Kidney (tissue), 13 donors: ENCODE measurements at regions not wholly inside any gene's neighbourhood (a gene's known extent, or its start where the extent isn't known, plus 50 kb on each side); places are given as distances from the start of the nearest gene placed in this dataset.
A peak's percentile ranks its signal among the peaks of the same experiment; 100 is the strongest.

Source experiments
- DNase-seq, 5 donors: peaks; one replicate each; pipeline ENCODE4 v3.0.0-alpha.2; 2013 to 2020
- FAIRE-seq: peaks from 2 replicates; lab custom pipeline; 2012; peaks lifted over from hg19 to GRCh38; lab: Jason Lieb, UNC
- H3K27ac ChIP-seq, 2 donors: one replicate each; pipeline ENCODE4 v1.7.0; 2013; ENCODE audit warnings: low read depth in 2 of 2, low read length in 2 of 2, inconsistent platforms in 1 of 2
- H3K27me3 ChIP-seq: one replicate; pipeline ENCODE4 v1.7.1; 2013; ENCODE audit warnings: low read length, inconsistent platforms; ENCODE audit not compliant: control insufficient read depth, insufficient read depth
- H3K36me3 ChIP-seq, 3 donors: one replicate each; pipeline versions ENCODE4 v1.7.0 to v1.7.1; 2013; ENCODE audit warnings: low read length in 3 of 3, control low read depth in 1 of 3, inconsistent platforms in 1 of 3; ENCODE audit not compliant: insufficient read depth in 3 of 3, control insufficient read depth in 2 of 3
- H3K4me1 ChIP-seq, 3 donors: one replicate each; pipeline versions ENCODE4 v1.7.0 to v1.7.1; 2013; ENCODE audit warnings: low read length in 3 of 3, inconsistent platforms in 1 of 3, low read depth in 1 of 3; ENCODE audit not compliant: control insufficient read depth in 2 of 3, insufficient read depth in 2 of 3
- H3K4me3 ChIP-seq, 3 donors: one replicate each; pipeline versions ENCODE4 v1.7.0 to v1.8.1; 2013; ENCODE audit warnings: low read length in 3 of 3, control low read depth in 1 of 3, inconsistent platforms in 1 of 3
- H3K9ac ChIP-seq, 3 donors: one replicate each; pipeline versions ENCODE4 v1.7.0 to v1.7.1; 2013; ENCODE audit warnings: low read length in 3 of 3, control low read depth in 1 of 3, inconsistent platforms in 1 of 3
- H3K9me3 ChIP-seq, 3 donors: one replicate each; pipeline versions ENCODE4 v1.7.0 to v1.7.1; 2013; ENCODE audit warnings: low read length in 3 of 3, control low read depth in 1 of 3, inconsistent platforms in 1 of 3; ENCODE audit not compliant: control insufficient read depth in 2 of 3, insufficient read depth in 1 of 3
- intact Hi-C: fragments of 100-400 bp; cut with DNase I; formaldehyde crosslinking; loops from one replicate; pipeline ENCODE4 v1.11.1; 2022
- TF ChIP-seq, protein P1 (sequence below): IDR thresholded peaks from 3 replicates; pipeline ENCODE4 v1.5.1; 2012; ENCODE audit warnings: mild to moderate bottlenecking, moderate library complexity, borderline replicate concordance; ENCODE audit not compliant: insufficient read depth; ENCODE audit errors: extremely low read depth
- donor health status: control.
- donor health status: control.
- donor health status: control.
- donor health status: control.
- donor health status: control.
- donor health status: DM: yes; HTN: yes; CAD: no.
- donor health status: Normal renal cell carcinoma (clear cell type).

GRCh38 chr22:48353116-48353947, 1474.3 kb downstream of the BRD1 start:
- H3K4me3 ChIP-seq: no peak overlapping the region
- no peak overlapping the region for H3K9ac ChIP-seq
- TF ChIP-seq, protein P1, sequence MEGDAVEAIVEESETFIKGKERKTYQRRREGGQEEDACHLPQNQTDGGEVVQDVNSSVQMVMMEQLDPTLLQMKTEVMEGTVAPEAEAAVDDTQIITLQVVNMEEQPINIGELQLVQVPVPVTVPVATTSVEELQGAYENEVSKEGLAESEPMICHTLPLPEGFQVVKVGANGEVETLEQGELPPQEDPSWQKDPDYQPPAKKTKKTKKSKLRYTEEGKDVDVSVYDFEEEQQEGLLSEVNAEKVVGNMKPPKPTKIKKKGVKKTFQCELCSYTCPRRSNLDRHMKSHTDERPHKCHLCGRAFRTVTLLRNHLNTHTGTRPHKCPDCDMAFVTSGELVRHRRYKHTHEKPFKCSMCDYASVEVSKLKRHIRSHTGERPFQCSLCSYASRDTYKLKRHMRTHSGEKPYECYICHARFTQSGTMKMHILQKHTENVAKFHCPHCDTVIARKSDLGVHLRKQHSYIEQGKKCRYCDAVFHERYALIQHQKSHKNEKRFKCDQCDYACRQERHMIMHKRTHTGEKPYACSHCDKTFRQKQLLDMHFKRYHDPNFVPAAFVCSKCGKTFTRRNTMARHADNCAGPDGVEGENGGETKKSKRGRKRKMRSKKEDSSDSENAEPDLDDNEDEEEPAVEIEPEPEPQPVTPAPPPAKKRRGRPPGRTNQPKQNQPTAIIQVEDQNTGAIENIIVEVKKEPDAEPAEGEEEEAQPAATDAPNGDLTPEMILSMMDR: no peak
- H3K27me3 ChIP-seq: no peaks in the 10 kb centered on the region
- no peak overlapping the region for H3K27ac ChIP-seq
- DNase-seq: peak in 1 of 5 donors; percentile 49
- H3K9me3 ChIP-seq: peaks cover 0 to 4% (median 0%) of the 10 kb centered on the region in 3 donors
- intact Hi-C loops: no loop called here
- no peaks in the 10 kb centered on the region for H3K4me1 ChIP-seq
- H3K36me3 ChIP-seq: peaks cover 0 to 2% (median 0%) of the 10 kb centered on the region in 3 donors
- FAIRE-seq: no peak

DNA sequence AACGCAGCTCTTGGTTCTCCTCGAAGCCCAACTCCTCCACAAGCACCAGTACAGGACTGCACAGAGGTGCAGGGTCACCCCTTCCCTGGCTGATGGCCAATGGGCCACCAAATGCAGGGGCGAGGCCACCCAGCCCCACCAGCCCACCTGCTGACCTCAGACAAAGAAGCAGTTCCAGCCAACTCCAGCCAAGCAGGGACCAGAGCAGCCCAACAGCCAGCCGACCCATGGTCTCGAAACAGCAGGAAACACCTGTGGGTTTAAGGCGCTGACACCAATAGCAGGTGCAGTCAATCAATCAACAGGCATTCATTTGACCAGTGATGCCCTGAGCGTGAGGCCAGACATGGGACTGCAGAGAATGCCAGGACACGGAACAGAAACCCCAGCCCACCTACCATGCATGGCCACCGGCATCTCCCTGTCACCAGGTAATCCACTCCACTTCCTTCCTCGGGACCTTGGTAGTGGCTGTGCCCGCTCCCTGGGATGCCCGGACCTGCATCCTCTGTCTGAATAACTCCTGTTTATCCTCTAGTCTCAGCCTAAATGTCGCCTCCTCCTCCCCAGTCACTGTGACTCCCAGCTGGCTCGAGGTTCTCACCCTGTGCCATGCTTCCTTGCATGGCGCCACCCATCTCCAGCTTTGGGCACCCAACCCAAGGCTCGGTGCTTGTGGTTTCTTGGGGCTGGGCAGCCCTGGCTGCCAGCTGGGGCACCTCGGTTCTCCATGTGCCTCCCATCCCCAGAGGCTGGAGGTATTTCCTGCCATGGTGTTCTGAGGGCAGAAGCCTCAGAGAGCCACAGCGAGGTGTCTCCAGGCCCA, 1475.4 kb downstream of the BRD1 start:
- FAIRE-seq (no peak), DNase-seq (peak in 1 of 5 donors; percentile 51)
- H3K9ac ChIP-seq: no peak overlapping the region
- peaks cover 0 to 2% (median 0%) of the 10 kb centered on the region in 3 donors for H3K36me3 ChIP-seq
- H3K27ac ChIP-seq: no peak overlapping the region
- intact Hi-C loops: no loop called here
- H3K27me3 ChIP-seq: no peaks in the 10 kb centered on the region
- H3K4me1 ChIP-seq: no peaks in the 10 kb centered on the region
- TF ChIP-seq, protein P1: no peak
- H3K9me3 ChIP-seq: peaks cover 0 to 4% (median 0%) of the 10 kb centered on the region in 3 donors
- no peak overlapping the region for H3K4me3 ChIP-seq

DNA sequence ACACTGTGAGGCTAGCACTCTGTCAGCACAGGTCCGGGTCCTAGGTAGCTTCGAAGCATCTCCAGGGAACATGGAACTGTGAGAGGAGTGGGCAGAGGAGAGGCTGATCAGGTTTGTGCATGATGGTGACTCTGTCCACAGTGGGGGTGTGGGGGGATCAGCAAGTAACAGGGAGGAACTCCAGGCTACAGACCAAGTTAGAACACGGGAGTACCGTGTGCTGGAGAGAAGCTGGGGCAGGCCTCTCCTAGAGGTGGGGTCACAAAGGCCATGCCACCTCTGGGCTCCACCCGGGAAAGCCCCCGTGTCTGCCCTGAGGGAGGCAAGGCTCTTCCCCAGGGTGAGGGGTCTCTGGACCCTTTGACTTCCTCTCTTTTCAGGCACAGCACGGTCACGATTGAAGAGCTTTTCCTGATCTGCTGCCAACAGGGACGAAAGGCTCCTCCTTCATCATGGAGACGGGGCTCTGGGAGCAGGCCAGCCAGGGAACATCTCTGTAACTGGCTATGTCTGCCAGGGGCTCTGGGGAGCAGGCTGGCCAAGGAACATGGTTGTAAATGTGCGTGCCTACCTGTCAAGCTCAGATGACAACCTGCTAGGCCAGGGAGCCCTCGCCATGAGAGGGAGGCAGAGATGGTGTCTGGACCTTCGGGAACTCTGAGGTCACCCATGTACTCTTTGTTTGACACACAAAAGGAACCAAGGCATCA, 1476.1 kb downstream of the BRD1 start:
- Histone ChIP-seq H3K9ac (no peak overlapping the region), H3K27me3 (no peaks in the 10 kb centered on the region), H3K9me3 (peaks cover 0 to 4% (median 0%) of the 10 kb centered on the region in 3 donors), H3K27ac (no peak overlapping the region), H3K4me1 (no peaks in the 10 kb centered on the region), H3K4me3 (no peak overlapping the region), H3K36me3 (peaks cover 0 to 2% (median 0%) of the 10 kb centered on the region in 3 donors)
- DNase-seq (peak in 1 of 5 donors; percentile 63), FAIRE-seq (no peak)
- intact Hi-C loops: no loop called here
- TF ChIP-seq, protein P1: no peak
